HG03159 (cell line): ENCODE measurements at regions not wholly inside any gene's neighbourhood (a gene's known extent, or its start where the extent isn't known, plus 50 kb on each side); places are given as distances from the start of the nearest gene placed in this dataset.
"Not testable (repeated sequence)": the region's sequence is repeated elsewhere in the genome, so short reads cannot be mapped to it uniquely, and the experiment has no call there.

Source experiments
- ATAC-seq: cut with Tn5 transposase; IDR thresholded peaks from one replicate; pipeline ENCODE4 v1.9.1; 2021; ENCODE audit warnings: mild to moderate bottlenecking, moderate library complexity; ENCODE audit not compliant: unreplicated experiment

DNA sequence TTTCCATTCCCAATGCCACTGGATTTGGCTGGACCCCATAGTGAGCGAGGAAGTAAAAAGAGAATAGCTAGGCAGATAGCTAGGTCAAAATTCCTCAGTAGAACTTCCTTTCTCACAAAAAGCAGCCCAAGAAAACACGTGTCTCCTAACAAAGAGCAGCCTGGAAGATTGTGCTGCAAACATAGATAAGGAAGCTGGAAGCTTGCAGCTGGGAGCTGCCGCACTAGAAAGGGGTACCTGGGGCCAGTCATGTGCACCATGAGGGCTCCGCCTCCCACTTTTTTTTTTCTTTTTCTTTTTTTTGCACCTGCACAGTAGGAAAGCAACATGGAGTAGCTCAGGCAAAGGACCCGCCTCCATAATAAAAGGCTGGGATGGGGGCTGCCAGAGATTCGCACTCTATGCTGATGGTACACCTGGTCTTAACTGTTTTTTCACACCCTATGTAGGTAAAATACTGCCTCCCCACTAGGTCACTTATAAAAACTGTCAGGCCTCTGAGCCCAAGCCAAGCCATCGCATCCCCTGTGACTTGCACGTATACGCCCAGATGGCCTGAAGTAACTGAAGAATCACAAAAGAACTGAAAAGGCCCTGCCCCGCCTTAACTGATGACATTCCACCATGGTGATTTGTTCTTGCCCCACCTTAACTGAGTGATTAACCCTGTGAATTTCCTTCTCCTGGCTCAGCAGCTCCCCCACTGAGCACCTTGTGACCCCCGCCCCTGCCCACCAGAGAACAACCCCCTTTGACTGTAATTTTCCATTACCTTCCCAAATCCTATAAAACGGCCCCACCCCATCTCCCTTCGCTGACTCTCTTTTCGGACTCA is 521.6 kb downstream of the IRS2 start:
- ATAC-seq: not testable (repeated sequence)

DNA sequence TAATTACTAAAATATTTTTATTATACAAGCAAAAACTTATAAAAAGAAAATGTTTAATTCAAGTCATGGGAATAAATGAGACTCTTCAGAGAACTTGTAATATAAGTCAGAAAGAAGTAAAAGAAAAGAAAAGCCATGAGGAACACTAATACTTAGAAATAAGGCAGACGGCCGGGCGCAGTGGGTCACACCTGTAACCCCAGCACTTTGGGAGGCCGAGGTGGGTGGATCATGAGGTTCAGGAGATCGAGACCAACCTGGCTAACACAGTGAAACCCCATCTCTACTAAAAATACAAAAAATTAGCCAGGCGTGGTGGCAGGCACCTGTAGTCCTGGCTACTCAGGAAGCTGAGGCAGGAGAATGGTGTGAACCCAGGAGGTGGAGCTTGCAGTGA is 528.6 kb downstream of the IRS2 start:
- ATAC-seq: not testable (repeated sequence)
